ENCODE measurements at regions not wholly inside any gene's neighbourhood (a gene's known extent, or its start where the extent isn't known, plus 50 kb on each side); places are given as distances from the start of the nearest gene placed in this dataset.

DNA sequence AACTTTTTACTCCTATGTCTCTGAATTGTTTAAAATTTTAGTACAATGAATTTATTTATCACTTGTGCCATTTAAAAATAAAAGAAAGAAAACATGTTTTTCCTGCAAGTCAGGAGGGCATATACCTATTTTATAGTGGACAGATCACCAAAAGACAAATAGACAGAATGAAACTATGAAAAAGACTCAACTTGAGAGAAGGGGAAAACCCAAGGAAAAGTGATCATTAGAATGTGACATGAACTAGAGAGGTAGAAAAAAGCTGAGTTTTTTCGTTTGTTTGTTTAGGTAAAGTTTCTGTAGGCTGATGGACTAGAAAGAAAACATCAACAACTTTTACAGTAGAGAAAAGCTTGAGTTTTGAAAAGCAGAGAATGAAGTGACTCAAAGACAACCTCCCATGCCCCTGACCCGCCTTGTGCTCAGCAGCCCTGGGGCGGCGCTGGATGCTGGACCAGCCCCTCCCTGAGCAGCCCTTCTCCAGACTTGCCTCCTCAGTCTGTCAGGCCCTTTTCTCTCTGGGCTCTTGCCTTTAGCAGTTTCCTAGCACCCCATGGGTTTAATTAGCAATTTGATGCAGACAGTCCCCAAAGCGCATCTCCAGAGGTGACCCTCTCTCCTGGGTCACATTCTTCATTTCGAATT, 95.1 kb upstream of the ARID2 start:
- no peak for DNase-seq

DNA sequence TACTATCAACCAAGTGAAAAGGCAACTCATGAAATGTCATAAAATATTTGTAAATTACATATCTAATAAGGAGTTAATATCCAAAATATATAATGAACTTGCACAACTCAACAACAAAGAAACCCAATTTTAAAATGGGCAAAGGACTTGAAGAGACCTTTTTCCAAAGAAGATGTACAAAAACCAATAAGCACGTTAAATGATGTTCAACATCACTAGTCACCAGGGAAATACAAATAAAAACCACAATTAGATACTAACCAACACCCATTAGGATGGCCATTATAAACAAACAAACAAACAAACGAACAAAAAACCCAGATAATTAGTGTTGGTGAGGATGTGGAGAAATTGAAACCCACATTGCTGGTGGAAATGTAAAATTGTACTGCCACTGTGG, 92.3 kb upstream of the ARID2 start:
- DNase-seq: no peak

- DNase-seq: no peak
Measured at GRCh38 chr12:45637706-45638105, 91.8 kb upstream of the ARID2 start.

DNA sequence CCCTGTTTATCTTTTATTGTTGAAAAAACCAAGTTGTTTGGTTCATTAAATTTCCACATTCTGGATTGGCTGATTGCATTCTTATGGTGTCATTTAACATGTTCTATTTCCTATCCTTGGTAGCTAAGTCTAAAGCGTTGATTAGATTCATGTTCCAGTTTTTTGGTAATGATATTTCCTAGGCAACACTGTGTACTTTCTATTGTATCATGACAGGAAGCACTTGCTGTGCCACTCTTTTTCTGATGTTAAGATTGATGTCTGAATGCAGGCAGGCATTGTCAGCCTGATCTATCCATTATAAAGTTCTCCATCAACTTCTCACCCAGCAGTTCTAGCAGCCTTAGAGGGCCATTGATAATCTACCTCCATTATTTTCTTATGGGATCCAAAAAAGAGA, 91.1 kb upstream of the ARID2 start:
- DNase-seq: no peak

- no peak for DNase-seq
Measured at GRCh38 chr12:45644541-45644940, 85.0 kb upstream of the ARID2 start.

- DNase-seq: no peak
Measured at GRCh38 chr12:45646851-45647581, 82.5 kb upstream of the ARID2 start.

GRCh38 chr12:45648070-45648469, 81.4 kb upstream of the ARID2 start:
- DNase-seq: no peak

- DNase-seq: no peak
Measured at GRCh38 chr12:45651029-45651428, 78.5 kb upstream of the ARID2 start.

DNA sequence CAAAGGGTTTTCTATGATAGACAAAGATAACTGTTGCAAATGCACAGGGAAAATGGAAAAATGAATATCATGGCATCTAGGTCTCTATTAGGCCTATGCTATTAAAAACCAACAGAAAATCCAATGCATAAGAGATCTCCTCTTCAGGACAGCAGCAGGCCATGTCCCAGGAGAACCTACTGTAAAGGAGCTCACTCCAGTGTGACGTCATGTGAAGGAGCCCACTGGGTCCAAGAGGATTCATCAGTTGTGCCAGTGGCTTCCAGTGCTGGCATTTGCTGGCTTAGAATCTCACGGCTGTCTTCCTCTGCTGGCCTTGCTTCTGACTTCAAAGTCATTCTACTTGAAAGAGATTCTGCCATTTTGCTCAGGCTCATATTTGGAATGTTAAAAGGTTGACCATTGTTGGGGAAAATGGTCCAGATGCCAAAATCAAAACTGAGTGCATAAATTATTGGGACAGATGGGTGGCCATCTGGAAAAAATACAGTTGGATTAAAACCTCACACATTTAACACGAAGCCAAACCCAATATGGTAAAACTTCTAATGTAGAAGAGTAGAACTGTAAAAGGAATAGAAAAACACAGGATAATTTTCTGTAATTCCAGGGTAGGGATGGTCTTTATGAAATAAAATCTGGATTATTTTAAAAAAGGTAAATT, 75.4 kb upstream of the ARID2 start:
- no peak for DNase-seq

DNA sequence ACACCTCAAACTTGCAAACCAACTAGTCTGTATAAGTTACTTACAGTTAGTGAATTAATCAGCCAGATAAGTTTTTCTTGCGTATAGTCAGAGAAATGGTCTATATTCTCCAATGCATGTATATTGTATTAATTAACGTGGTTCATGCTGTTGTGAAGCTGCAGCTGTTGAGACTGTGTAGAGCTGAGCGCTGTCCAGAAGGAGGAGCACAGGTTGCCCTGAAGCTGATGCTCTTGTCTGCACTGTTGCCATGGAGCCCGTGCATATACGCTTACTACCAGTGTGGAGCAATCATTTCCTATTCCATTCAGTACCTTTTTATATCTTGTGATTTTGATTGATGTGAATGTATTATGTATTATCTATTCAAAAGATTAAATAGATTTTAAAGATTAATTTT, 74.3 kb upstream of the ARID2 start:
- DNase-seq: peak; percentile 33

DNA sequence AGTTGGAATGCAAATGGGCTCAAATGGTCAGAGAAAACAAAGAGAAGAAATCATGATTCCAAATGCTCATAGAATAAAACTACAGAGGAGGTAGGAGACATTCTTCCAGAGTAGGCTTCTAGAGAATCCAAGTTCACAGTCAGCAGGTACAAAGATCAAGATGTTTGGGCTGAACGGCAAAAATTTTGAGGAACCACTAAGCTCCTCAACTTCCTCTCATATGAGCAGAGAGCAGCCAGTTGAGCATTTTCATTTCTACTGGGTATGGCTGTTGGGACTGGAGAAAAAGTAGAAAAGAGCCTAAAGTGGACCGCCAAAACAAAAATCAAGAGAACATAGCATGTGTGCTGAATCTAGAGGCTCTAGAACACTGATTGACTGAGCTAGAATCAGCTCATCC, 73.8 kb upstream of the ARID2 start:
- no peak for DNase-seq

DNA sequence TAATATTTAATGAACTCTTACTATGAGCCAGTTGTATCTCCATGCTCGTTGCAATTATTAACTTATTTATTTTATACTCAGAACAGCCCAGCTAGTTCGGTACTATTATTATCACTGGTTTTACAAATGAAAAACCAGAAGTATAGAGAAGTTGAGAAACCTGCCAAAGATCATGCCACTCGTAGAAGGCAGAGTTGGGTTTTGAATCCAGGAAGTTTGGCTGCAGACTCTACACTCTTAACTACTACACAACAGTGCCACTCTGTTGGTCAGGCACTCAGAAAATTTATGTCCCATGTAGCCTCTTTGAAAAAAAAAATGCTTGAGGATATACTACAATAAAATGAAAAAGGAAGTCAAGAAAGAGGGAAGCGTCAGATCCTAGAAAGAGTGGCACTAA, 71.5 kb upstream of the ARID2 start:
- no peak for DNase-seq

GRCh38 chr12:45660330-45660729, 69.2 kb upstream of the ARID2 start:
- DNase-seq: no peak

DNA sequence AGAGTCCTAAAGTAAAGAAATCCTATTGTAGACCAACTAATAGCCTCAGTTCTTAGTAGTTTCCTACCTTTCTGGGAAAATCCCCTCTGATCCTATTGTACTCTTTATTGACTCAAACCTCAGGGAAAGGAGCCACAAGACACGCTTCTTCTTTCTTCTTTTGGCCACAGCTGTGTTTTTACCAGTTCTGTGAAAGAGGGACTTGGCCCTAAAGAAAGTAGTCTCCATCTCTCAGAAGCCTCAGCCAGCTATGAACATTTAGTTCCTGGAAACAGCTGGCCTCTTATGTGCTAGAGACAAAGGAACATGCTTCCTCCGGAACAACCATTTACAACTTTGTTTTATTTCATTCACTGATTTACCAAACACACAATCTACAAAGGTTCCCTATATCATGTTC, 66.1 kb upstream of the ARID2 start:
- no peak for DNase-seq

DNA sequence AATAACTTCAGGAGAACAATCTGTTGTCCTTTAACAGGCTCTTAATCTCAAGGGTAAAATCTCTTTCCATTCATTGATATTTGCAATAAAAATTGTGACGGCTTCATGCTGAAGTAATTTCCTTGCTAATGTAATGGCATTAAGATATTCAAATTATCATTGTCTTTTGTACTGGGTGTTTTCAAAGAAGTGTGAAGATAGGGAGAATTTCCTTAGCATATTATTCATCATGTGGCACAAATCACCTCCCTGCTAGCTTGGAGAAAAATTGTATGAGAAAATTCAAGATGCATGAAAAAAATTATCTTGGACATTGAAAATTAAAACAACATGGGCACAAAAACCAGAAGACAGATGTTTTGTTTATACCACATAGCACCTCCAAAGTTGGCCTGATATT, 63.6 kb upstream of the ARID2 start:
- no peak for DNase-seq

GRCh38 chr12:45666396-45666795, 63.1 kb upstream of the ARID2 start:
- DNase-seq: no peak

DNA sequence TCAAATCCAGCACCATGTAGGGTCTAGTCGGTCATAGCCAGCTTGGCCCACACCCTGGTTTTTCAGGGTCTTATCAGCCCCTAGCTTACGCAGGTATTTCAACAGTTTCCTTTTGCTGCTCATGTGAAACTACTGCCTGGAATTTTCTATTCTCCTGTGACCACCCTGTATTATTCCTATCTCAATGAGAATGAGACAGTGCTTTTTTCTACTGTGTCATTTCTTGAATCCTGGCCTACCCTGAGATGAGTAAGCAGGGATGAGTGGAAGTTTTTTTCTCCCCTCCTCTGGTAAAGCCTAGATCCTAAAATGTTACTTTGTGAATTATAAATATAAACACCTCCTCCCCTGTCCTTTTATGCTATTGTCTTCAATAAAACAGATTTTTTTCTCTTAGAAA, 62.7 kb upstream of the ARID2 start:
- DNase-seq: no peak

DNA sequence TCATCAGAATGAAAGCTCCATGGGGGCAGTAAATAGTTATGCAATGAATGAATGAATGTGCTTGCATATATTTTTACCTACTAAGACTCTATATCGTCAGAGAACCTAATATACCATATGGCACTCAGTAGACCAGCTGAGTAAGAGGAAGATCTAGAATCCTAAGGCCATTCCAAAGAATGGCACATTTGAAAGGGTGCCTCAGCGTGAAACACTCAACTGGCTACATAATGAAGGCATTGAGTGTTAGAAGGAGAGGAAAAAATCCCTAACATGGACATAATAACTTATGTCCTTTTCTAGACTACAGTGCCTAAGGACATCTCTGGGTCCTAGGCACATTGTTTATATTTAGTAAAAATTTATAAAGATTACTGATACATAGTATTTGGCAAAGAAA, 61.7 kb upstream of the ARID2 start:
- DNase-seq: no peak

DNA sequence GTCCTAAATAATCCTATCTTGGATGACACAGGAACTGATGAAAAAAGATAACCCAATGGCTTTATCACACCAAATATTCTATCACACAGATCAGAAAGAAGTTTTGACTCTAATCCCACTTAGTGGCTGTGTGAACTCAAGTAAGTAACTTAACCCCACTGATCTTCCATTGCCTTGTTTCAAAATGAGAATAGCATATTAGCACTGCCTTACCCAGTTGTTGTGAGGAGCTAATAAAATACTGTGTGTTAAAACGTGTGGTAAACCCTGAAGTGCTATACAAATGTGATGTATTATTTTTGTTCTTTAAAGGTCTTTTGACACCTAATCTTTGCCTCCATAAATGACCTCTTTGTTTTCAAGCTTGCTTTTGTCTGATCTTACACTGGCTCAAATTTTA, 60.9 kb upstream of the ARID2 start:
- no peak for DNase-seq

- DNase-seq: no peak
Measured at GRCh38 chr12:45669093-45669492, 60.4 kb upstream of the ARID2 start.

DNA sequence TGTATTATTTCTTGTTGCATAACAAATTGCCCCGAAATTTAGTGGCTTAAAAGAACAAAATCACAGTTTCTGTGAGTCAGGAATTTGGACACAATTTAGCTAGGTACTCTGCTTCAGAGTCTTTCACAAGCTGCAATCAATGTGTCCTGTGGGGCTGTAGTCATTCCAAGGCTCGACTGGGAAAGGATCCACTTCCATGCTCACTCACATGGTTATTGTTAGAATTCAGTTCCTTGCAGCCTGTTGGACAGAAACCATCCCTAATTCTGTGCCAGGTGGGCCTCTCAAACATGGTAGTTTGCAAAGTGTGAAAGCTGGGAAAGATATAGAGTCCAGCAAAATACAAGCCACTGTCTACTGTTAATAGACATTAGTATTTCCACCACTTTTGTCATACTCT, 59.7 kb upstream of the ARID2 start:
- no peak for DNase-seq

GRCh38 chr12:45670346-45671065, 59.0 kb upstream of the ARID2 start:
- DNase-seq: no peak

DNA sequence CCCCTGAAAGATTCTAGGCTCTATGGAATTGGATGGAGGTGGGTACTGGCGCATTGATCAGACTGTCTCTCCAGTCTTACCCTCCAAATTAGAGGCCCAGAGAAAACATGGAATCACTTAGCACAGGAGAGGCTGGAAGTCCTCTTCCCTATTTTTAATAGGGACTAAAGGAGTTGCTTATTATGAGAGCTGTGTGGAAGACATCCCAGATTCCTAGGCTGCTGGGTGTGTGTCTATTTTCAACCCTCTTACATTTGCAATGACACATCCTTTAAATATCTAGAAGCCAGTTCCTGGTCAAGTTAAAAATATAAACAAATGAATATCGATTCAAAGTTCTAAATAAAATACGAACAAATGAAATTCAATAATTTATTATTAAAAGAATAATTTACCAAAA, 58.3 kb upstream of the ARID2 start:
- DNase-seq: no peak

Data from NCI-H1092 (cell line).